Type B pancreatic cell (in vitro differentiated cells): ENCODE measurements at regions not wholly inside any gene's neighbourhood (a gene's known extent, or its start where the extent isn't known, plus 50 kb on each side); places are given as distances from the start of the nearest gene placed in this dataset.

ENCODE experiments used
- DNase-seq: peaks from one replicate; pipeline ENCODE4 v3.0.0; 2021; ENCODE audit warnings: mixed read lengths; ENCODE audit not compliant: unreplicated experiment; ENCODE audit errors: extremely low spot score
- H3K27ac Mint-ChIP-seq: 2 replicates; pipeline ENCODE4 v1.8.0; 2021; ENCODE audit warnings: mild to moderate bottlenecking, mixed read lengths
- H3K27me3 Mint-ChIP-seq: 2 replicates; pipeline ENCODE4 v1.8.0; 2021; ENCODE audit warnings: mixed read lengths
- H3K36me3 Mint-ChIP-seq: 2 replicates; pipeline ENCODE4 v1.8.0; 2021; ENCODE audit warnings: mixed read lengths
- H3K4me1 Mint-ChIP-seq: one replicate; pipeline ENCODE4 v1.8.0; 2021; ENCODE audit warnings: mixed read lengths; ENCODE audit not compliant: unreplicated experiment
- H3K4me3 Mint-ChIP-seq: 2 replicates; pipeline ENCODE4 v1.8.0; 2021; ENCODE audit warnings: mild to moderate bottlenecking, mixed read lengths
- H3K9me3 Mint-ChIP-seq: 2 replicates; pipeline ENCODE4 v1.8.0; 2021; ENCODE audit warnings: mixed read lengths
- TF ChIP-seq, protein P1 (sequence below): fragments of 200-600 bp; sonication (generic); conservative IDR thresholded peaks from 2 replicates; pipeline ENCODE4 v1.5.0; 2021; ENCODE audit warnings: antibody characterized with exemption, mild to moderate bottlenecking

GRCh38 chr1:192735298-192735915, 73.4 kb upstream of the RGS2 start:
- TF ChIP-seq, protein P1, sequence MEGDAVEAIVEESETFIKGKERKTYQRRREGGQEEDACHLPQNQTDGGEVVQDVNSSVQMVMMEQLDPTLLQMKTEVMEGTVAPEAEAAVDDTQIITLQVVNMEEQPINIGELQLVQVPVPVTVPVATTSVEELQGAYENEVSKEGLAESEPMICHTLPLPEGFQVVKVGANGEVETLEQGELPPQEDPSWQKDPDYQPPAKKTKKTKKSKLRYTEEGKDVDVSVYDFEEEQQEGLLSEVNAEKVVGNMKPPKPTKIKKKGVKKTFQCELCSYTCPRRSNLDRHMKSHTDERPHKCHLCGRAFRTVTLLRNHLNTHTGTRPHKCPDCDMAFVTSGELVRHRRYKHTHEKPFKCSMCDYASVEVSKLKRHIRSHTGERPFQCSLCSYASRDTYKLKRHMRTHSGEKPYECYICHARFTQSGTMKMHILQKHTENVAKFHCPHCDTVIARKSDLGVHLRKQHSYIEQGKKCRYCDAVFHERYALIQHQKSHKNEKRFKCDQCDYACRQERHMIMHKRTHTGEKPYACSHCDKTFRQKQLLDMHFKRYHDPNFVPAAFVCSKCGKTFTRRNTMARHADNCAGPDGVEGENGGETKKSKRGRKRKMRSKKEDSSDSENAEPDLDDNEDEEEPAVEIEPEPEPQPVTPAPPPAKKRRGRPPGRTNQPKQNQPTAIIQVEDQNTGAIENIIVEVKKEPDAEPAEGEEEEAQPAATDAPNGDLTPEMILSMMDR, result no peak
- Mint-ChIP-seq H3K27ac (no peak overlapping the region), H3K27me3 (no peaks in the 10 kb centered on the region), H3K4me3 (no peak overlapping the region), H3K36me3 (no peaks in the 10 kb centered on the region), H3K4me1 (no peaks in the 10 kb centered on the region), H3K9me3 (no peaks in the 10 kb centered on the region)
- DNase-seq, result no peak

GRCh38 chr1:192737306-192737705, 71.5 kb upstream of the RGS2 start:
- Mint-ChIP-seq H3K27ac (no peak overlapping the region), H3K4me1 (no peaks in the 10 kb centered on the region), H3K27me3 (no peaks in the 10 kb centered on the region), H3K4me3 (no peak overlapping the region), H3K9me3 (peaks cover 4% of the 10 kb centered on the region), H3K36me3 (no peaks in the 10 kb centered on the region)
- TF ChIP-seq, protein P1, result no peak
- DNase-seq, result no peak

DNA sequence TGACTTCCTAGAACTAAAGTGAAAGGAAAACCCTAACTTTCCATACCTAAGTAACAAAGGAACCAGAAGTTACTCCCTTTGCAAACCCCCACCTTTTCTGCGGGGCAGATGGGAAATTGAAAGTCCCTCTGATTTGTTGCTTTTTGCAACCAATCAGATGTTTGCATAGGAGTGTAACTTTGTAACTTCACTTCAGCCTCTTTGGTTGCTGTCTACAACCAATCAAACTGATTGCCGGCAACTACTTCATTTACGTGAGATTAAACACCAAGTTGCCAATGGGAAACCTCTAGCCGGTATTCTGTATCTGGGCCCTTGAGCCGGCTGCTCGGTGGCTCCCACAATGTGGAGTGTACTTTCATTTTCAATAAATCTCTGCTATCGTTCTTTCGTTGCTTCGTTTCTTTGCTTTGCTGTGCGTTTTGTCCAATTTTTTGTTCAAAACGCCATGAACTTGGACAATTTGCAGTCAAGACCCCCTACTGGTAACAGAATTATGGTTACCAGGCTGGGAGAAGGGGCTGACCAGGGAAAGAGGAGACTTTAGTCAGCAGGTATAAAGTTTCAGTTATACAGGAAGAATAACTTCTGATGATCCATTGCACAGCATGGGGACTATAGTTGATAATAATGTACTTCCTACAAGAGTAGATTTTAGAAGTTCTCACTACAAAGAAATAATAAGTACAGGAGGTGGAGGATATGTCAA, 69.2 kb upstream of the RGS2 start:
- Mint-ChIP-seq H3K27me3 (no peaks in the 10 kb centered on the region), H3K4me1 (no peaks in the 10 kb centered on the region), H3K4me3 (no peak overlapping the region), H3K27ac (no peak overlapping the region), H3K36me3 (no peaks in the 10 kb centered on the region), H3K9me3 (peaks cover 4% of the 10 kb centered on the region)
- DNase-seq, result no peak
- TF ChIP-seq, protein P1, result no peak

GRCh38 chr1:192740214-192740613, 68.6 kb upstream of the RGS2 start:
- no peak for DNase-seq
- Mint-ChIP-seq H3K4me3 (no peak overlapping the region), H3K9me3 (peaks cover 4% of the 10 kb centered on the region), H3K27ac (no peak overlapping the region), H3K4me1 (no peaks in the 10 kb centered on the region), H3K27me3 (no peaks in the 10 kb centered on the region), H3K36me3 (no peaks in the 10 kb centered on the region)
- TF ChIP-seq, protein P1, result no peak

- Mint-ChIP-seq H3K4me3 (no peak overlapping the region), H3K27ac (no peak overlapping the region), H3K36me3 (no peaks in the 10 kb centered on the region), H3K27me3 (no peaks in the 10 kb centered on the region), H3K4me1 (no peaks in the 10 kb centered on the region), H3K9me3 (peaks cover 4% of the 10 kb centered on the region)
- TF ChIP-seq, protein P1, result no peak
- DNase-seq, result no peak
Observed at GRCh38 chr1:192741095-192741494, 67.7 kb upstream of the RGS2 start.
